Effector memory CD4-positive, alpha-beta T cell (primary cell): ENCODE measurements at regions not wholly inside any gene's neighbourhood (a gene's known extent, or its start where the extent isn't known, plus 50 kb on each side); places are given as distances from the start of the nearest gene placed in this dataset.

Experiments used
- DNase-seq, 3 donors: peaks; one replicate each; pipeline ENCODE4 v3.0.0-alpha.2; 2020
- H3K27ac ChIP-seq: 2 replicates; pipeline ENCODE4 v1.7.0; 2013; ENCODE audit warnings: mild to moderate bottlenecking, low read length, moderate library complexity; ENCODE audit not compliant: insufficient read depth, poor library complexity, severe bottlenecking
- H3K27me3 ChIP-seq: replicated peaks from 2 replicates; pipeline ENCODE4 v1.7.0; 2013; ENCODE audit warnings: mild to moderate bottlenecking, low read length; ENCODE audit not compliant: insufficient read depth, control insufficient read depth, poor library complexity, severe bottlenecking
- H3K36me3 ChIP-seq: 2 replicates; pipeline ENCODE4 v1.7.0; 2013; ENCODE audit warnings: mild to moderate bottlenecking, low read length, moderate library complexity; ENCODE audit not compliant: control insufficient read depth, insufficient read depth
- H3K4me1 ChIP-seq: 2 replicates; pipeline ENCODE4 v1.7.0; 2013; ENCODE audit warnings: low read length, mild to moderate bottlenecking; ENCODE audit not compliant: control insufficient read depth, insufficient read depth, poor library complexity, severe bottlenecking
- H3K4me3 ChIP-seq: 2 replicates; pipeline ENCODE4 v1.7.0; 2013; ENCODE audit warnings: low read length, low read depth, mild to moderate bottlenecking; ENCODE audit not compliant: insufficient read depth, poor library complexity, severe bottlenecking
- H3K9me3 ChIP-seq: 2 replicates; pipeline ENCODE4 v1.7.0; 2013; ENCODE audit warnings: mild to moderate bottlenecking, low read length, moderate library complexity; ENCODE audit not compliant: control insufficient read depth

GRCh38 chr13:31614073-31614472, 125.3 kb upstream of the RXFP2 start:
- Histone ChIP-seq H3K27ac (no peak overlapping the region), H3K4me3 (no peak overlapping the region), H3K9me3 (no peaks in the 10 kb centered on the region), H3K4me1 (no peaks in the 10 kb centered on the region), H3K36me3 (no peaks in the 10 kb centered on the region), H3K27me3 (no peaks in the 10 kb centered on the region)
- no peak for DNase-seq

GRCh38 chr13:31614704-31615103, 124.6 kb upstream of the RXFP2 start:
- no peak overlapping the region for H3K4me3 ChIP-seq
- no peak overlapping the region for H3K27ac ChIP-seq
- H3K4me1 ChIP-seq = no peaks in the 10 kb centered on the region
- DNase-seq = no peak
- H3K9me3 ChIP-seq = no peaks in the 10 kb centered on the region
- H3K36me3 ChIP-seq = no peaks in the 10 kb centered on the region
- no peaks in the 10 kb centered on the region for H3K27me3 ChIP-seq

- H3K36me3 ChIP-seq = no peaks in the 10 kb centered on the region
- no peaks in the 10 kb centered on the region for H3K9me3 ChIP-seq
- DNase-seq = no peak
- no peaks in the 10 kb centered on the region for H3K27me3 ChIP-seq
- H3K4me3 ChIP-seq = no peak overlapping the region
- H3K4me1 ChIP-seq = no peaks in the 10 kb centered on the region
- no peak overlapping the region for H3K27ac ChIP-seq
Observed at GRCh38 chr13:31625115-31625514, 114.2 kb upstream of the RXFP2 start.

GRCh38 chr13:31627097-31627845, 112.1 kb upstream of the RXFP2 start:
- H3K9me3 ChIP-seq = no peaks in the 10 kb centered on the region
- no peaks in the 10 kb centered on the region for H3K4me1 ChIP-seq
- no peak overlapping the region for H3K4me3 ChIP-seq
- no peaks in the 10 kb centered on the region for H3K27me3 ChIP-seq
- no peak overlapping the region for H3K27ac ChIP-seq
- DNase-seq = no peak
- H3K36me3 ChIP-seq = no peaks in the 10 kb centered on the region

- Histone ChIP-seq H3K27ac (no peak overlapping the region), H3K4me3 (no peak overlapping the region), H3K27me3 (no peaks in the 10 kb centered on the region), H3K4me1 (no peaks in the 10 kb centered on the region), H3K9me3 (no peaks in the 10 kb centered on the region), H3K36me3 (no peaks in the 10 kb centered on the region)
- DNase-seq = no peak
Observed at GRCh38 chr13:31629085-31629780, 110.1 kb upstream of the RXFP2 start.

- Histone ChIP-seq H3K36me3 (no peaks in the 10 kb centered on the region), H3K27ac (no peak overlapping the region), H3K27me3 (no peaks in the 10 kb centered on the region), H3K4me1 (no peaks in the 10 kb centered on the region), H3K9me3 (no peaks in the 10 kb centered on the region), H3K4me3 (no peak overlapping the region)
- no peak for DNase-seq
Observed at GRCh38 chr13:31631071-31631470, 108.3 kb upstream of the RXFP2 start.

GRCh38 chr13:31631746-31632145, 107.6 kb upstream of the RXFP2 start:
- H3K27ac ChIP-seq = no peak overlapping the region
- H3K27me3 ChIP-seq = no peaks in the 10 kb centered on the region
- H3K4me3 ChIP-seq = no peak overlapping the region
- H3K9me3 ChIP-seq = no peaks in the 10 kb centered on the region
- no peak for DNase-seq
- no peaks in the 10 kb centered on the region for H3K36me3 ChIP-seq
- H3K4me1 ChIP-seq = no peaks in the 10 kb centered on the region

GRCh38 chr13:31638577-31638976, 100.7 kb upstream of the RXFP2 start:
- H3K27me3 ChIP-seq = no peaks in the 10 kb centered on the region
- no peaks in the 10 kb centered on the region for H3K9me3 ChIP-seq
- DNase-seq = no peak
- H3K36me3 ChIP-seq = no peaks in the 10 kb centered on the region
- no peak overlapping the region for H3K27ac ChIP-seq
- H3K4me1 ChIP-seq = no peaks in the 10 kb centered on the region
- no peak overlapping the region for H3K4me3 ChIP-seq

- no peaks in the 10 kb centered on the region for H3K36me3 ChIP-seq
- H3K27me3 ChIP-seq = no peaks in the 10 kb centered on the region
- no peak overlapping the region for H3K27ac ChIP-seq
- H3K4me1 ChIP-seq = no peaks in the 10 kb centered on the region
- H3K4me3 ChIP-seq = no peak overlapping the region
- H3K9me3 ChIP-seq = no peaks in the 10 kb centered on the region
- no peak for DNase-seq
Observed at GRCh38 chr13:31639443-31640163, 99.7 kb upstream of the RXFP2 start.

- H3K4me3 ChIP-seq = no peak overlapping the region
- no peaks in the 10 kb centered on the region for H3K4me1 ChIP-seq
- no peak for DNase-seq
- no peak overlapping the region for H3K27ac ChIP-seq
- H3K27me3 ChIP-seq = no peaks in the 10 kb centered on the region
- H3K36me3 ChIP-seq = no peaks in the 10 kb centered on the region
- H3K9me3 ChIP-seq = no peaks in the 10 kb centered on the region
Observed at GRCh38 chr13:31649766-31650165, 89.6 kb upstream of the RXFP2 start.
